NCI-H2171 (cell line): ENCODE measurements at regions not wholly inside any gene's neighbourhood (a gene's known extent, or its start where the extent isn't known, plus 50 kb on each side); places are given as distances from the start of the nearest gene placed in this dataset.

Experiments
- DNase-seq: peaks from one replicate; lab custom pipeline; 2025; lab: John Stamatoyannopoulos, UW

GRCh38 chr4:43983610-43984009 lies 465.0 kb downstream of the KCTD8 start:
- DNase-seq: no peak

GRCh38 chr4:43987331-43987944 lies 461.2 kb downstream of the KCTD8 start:
- no peak for DNase-seq

GRCh38 chr4:43990551-43990950 lies 458.1 kb downstream of the KCTD8 start:
- no peak for DNase-seq

DNA sequence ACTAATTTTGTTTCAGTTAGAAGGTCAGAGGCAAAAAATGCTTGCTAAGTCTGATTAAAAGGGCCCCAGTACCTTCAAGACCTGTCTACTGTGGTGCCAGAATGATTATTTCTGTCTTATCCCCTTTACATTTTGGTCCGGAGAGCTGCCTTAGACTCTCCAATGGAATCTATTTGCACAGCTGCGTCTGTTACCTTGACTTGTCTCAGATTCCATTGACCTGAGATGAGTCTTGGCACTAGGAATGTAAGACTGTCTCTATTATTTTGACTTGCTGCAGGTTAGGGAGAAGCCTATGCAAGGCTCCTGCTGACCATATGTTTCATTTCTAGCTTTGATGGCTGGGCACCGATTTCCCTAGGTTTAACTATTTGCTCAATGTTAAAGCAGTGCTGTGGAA lies 457.6 kb downstream of the KCTD8 start:
- DNase-seq: no peak

DNA sequence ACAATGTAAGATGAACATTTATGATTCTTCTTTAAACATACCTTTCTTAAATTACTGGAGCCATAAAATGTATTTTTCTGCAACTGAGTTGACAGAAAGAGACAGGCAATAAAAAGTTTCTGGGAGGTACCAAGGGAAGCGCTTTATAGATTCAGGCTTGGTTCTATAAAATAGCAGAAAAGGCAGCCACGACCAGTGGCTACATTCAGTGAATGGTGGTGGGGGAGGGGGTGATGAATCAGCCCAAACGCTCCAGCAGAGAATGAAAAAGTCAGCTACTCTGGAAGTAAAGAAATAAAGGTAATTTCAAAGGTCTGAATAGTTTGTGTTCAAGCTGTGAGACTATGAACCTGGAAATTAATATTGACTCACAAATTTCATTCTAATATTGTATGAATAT lies 456.1 kb downstream of the KCTD8 start:
- no peak for DNase-seq

DNA sequence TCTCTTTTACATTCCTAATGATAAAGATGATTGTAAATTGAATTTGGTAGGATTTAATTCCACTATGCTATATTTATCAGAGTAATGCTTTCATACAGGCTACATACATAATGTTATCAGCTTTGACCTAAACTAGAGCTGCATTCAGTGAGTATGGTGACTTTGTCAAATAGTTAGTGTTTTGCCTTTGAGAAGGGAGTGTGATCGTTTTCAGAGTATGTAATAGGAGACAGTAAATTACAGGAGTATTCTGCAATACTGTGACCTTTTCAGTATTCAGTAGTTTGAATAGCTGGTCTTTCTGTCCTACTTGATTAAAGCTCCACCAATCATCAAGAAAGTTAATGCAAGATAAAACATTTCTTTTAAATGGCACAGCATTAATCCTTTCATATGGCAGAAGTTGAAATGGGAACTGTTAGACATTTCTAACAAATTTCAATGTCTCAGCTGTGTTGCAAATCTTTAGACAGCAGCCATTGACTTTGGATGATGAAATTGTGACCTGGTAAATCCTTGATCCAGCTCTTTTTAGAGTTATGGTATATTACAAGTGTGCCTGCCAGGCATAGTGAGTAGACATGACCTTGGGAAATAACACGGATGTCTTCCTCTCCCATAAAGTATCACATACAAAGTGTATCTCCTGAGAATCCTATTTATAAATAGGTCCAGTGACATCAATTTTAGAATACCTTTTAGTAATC lies 455.3 kb downstream of the KCTD8 start:
- no peak for DNase-seq

DNA sequence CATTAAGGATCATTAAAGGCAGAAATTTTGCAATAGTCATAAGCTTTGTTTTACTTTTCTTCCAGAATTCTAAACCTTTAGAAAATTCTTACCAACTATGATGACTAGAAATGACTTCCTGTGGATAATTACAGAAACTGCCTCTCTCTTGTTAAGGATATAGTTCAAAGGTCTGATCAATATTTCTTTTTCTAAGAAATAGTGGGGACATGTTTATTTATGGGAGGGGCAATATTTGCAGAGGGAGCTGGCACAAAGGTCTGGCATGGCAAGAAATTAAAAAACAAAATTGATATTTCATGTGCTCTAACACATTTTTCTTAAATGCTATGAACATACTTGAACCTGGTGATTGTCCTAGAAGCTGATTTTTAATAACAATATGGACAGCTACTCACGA lies 448.9 kb downstream of the KCTD8 start:
- no peak for DNase-seq

DNA sequence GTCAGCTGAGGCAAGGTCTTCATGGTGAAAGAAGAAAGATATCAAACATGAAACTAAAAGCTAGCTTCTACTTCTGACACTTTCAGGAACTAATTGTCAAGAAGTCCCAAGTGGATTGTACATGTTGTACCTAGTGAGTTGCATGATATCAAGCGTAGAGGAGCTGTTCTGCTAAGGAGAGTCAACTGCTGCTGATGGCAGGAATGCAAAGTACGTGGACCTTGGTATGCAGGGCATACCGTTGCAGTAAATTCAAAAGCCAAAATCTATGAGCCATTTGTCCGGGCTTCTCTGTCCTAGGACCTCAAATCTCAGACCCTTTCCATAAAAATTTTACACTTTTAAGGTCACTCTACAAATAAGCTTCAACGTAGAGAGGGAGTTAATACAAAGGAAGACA lies 446.2 kb downstream of the KCTD8 start:
- no peak for DNase-seq

GRCh38 chr4:44016570-44017421 lies 431.8 kb downstream of the KCTD8 start:
- DNase-seq: no peak

DNA sequence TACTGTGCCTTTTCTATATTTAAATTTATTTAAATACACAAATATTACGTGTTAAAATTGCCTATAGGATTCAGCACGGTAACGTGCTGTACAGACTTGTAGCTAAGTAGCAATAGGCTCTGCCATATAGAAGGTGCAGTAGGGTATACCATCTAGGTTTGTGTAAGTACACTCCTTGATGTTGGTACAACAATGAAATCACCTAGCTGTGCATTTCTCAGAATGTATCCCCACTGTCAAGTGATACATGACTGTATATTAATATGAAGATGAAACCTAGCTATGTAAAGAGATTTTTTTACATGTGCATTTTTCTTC lies 431.2 kb downstream of the KCTD8 start:
- DNase-seq: no peak

- DNase-seq: no peak
Measured at GRCh38 chr4:44019721-44020120, 428.9 kb downstream of the KCTD8 start.

GRCh38 chr4:44025376-44026020 lies 423.1 kb downstream of the KCTD8 start:
- no peak for DNase-seq

DNA sequence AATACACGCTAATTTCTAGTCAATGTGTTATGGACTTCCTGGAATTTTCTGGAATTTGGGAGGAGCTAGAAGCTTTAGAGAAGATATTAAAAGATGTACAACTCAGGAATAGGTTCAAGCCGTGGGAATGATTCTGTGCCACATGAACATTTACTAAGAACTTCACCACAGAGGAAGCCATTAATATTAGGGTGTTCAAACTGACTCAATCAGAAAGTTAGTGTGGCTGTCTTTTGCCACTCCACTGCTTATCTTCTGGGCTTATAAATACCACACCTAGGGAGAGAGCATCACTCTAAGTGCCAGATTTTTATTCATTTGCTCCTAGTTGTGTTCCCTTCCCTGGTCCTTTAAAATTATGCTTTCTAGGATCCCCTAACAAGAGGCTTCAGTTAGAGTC lies 409.8 kb downstream of the KCTD8 start:
- DNase-seq: no peak

DNA sequence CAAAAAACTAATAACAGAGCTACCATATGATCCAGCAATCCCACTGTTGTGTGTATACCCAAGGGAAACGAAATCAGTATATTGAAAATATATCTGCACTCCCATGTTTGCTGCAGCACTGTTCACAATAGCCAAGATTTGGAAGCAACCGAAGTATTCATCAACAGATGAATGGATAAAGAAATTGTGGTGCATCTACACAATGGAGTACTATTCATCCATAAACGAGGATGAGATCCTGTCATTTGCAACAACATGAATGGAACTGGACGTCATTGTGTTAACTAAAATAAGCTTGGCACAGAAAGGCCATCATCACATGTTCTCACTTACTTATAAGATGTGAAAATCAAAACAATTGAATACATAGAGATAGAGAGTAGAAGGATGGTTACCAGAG lies 402.1 kb downstream of the KCTD8 start:
- no peak for DNase-seq

GRCh38 chr4:44056721-44057151 lies 391.9 kb downstream of the KCTD8 start:
- no peak for DNase-seq

DNA sequence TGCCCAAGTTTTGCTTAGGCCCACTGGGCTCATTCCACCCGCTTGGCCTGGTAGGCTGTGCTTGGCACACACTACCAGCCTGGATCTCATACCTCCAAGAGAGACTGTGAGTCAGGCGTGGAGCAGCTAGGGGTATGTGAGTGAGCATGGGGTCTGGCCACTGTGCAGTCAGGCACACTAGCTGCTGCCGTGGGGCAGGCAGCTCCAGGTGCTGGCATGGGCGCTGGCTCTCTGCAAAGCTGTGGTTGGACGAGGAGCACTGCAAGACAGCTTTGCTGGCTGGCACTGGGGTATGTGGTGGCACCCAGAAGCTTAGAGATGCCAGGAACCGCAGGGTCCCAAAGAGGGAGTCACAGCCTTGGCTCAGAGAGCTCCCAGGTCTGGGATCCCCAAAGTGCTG lies 377.8 kb downstream of the KCTD8 start:
- DNase-seq: no peak

- no peak for DNase-seq
Measured at GRCh38 chr4:44071959-44072955, 376.4 kb downstream of the KCTD8 start.

- DNase-seq: no peak
Measured at GRCh38 chr4:44086753-44087152, 361.9 kb downstream of the KCTD8 start.

GRCh38 chr4:44093390-44093789 lies 355.2 kb downstream of the KCTD8 start:
- no peak for DNase-seq

- DNase-seq: no peak
Measured at GRCh38 chr4:44098973-44099372, 349.6 kb downstream of the KCTD8 start.

GRCh38 chr4:44100456-44100855 lies 348.2 kb downstream of the KCTD8 start:
- no peak for DNase-seq
